Ascending aorta (tissue), 2 donors: ENCODE measurements at regions not wholly inside any gene's neighbourhood (a gene's known extent, or its start where the extent isn't known, plus 50 kb on each side); places are given as distances from the start of the nearest gene placed in this dataset.
"Not testable (repeated sequence)": the region's sequence is repeated elsewhere in the genome, so short reads cannot be mapped to it uniquely, and the experiment has no call there.

Experiments
- DNase-seq, 2 donors: peaks; one replicate each; pipeline ENCODE4 v3.0.0-alpha.2; 2019; ENCODE audit warnings: low spot score in 2 of 2
- H3K27ac ChIP-seq, 2 donors: fragments of 200-600 bp; sonication (generic); one replicate each; pipeline ENCODE4 v1.5.1; 2016 to 2017; ENCODE audit warnings: mild to moderate bottlenecking in 1 of 2
- H3K27me3 ChIP-seq: fragments of 200-600 bp; sonication (generic); one replicate; pipeline ENCODE4 v1.5.1; 2017
- H3K36me3 ChIP-seq, 2 donors: fragments of 200-600 bp; sonication (generic); one replicate each; pipeline ENCODE4 v1.5.1; 2016
- H3K4me1 ChIP-seq, 2 donors: fragments of 200-600 bp; sonication (generic); one replicate each; pipeline ENCODE4 v1.5.1; 2016 to 2017; ENCODE audit warnings: mild to moderate bottlenecking in 1 of 2
- H3K4me3 ChIP-seq, 2 donors: fragments of 200-600 bp; sonication (generic); one replicate each; pipeline ENCODE4 v1.5.1; 2016 to 2017; ENCODE audit warnings: mild to moderate bottlenecking in 1 of 2
- H3K9me3 ChIP-seq, 2 donors: fragments of 200-600 bp; sonication (generic); one replicate each; pipeline ENCODE4 v1.5.1; 2016
- CTCF ChIP-seq, 3 experiments: fragments of 200-600 bp in 2 of 3; fragments of 450-650 bp in 1 of 3; sonication (generic) in 2 of 3; IDR thresholded peaks; one replicate each; pipeline ENCODE4 v1.5.1; 2016 to 2019; ENCODE audit warnings: antibody characterized with exemption in 3 of 3, mild to moderate bottlenecking in 1 of 3, moderate library complexity in 1 of 3
- intact Hi-C: fragments of 100-400 bp; cut with DNase I; formaldehyde crosslinking; loops from one replicate; pipeline ENCODE4 v1.15.1; 2023

GRCh38 chr3:43838009-43838758 is 147.4 kb downstream of the ABHD5 start:
- Histone ChIP-seq H3K27ac (no peak overlapping the region), H3K4me1 (no peaks in the 10 kb centered on the region), H3K4me3 (no peak overlapping the region), H3K36me3 (no peaks in the 10 kb centered on the region), H3K27me3 (no peaks in the 10 kb centered on the region), H3K9me3 (peaks cover 0 to 14% of the 10 kb centered on the region in 2 donors)
- TF ChIP-seq CTCF (IDR thresholded peaks at IDR 0.05): no peak
- DNase-seq: no peak
- intact Hi-C loops: no loop called here

- H3K4me1 ChIP-seq: no peaks in the 10 kb centered on the region
- H3K4me3 ChIP-seq: no peak overlapping the region
- DNase-seq: no peak
- no peaks in the 10 kb centered on the region for H3K36me3 ChIP-seq
- TF ChIP-seq CTCF (IDR thresholded peaks at IDR 0.05): no peak
- intact Hi-C loops: no loop called here
- no peak overlapping the region for H3K27ac ChIP-seq
- H3K27me3 ChIP-seq: no peaks in the 10 kb centered on the region
- H3K9me3 ChIP-seq: peaks cover 0 to 14% of the 10 kb centered on the region in 2 donors
Observed at GRCh38 chr3:43838877-43839276, 148.1 kb downstream of the ABHD5 start.

- H3K36me3 ChIP-seq: no peaks in the 10 kb centered on the region
- intact Hi-C loops: no loop called here
Observed at GRCh38 chr3:43843386-43843785, 152.6 kb downstream of the ABHD5 start.

GRCh38 chr3:43844757-43845156 is 154.0 kb downstream of the ABHD5 start:
- TF ChIP-seq CTCF (IDR thresholded peaks at IDR 0.05): no peak
- intact Hi-C loops: no loop called here
- no peak overlapping the region for H3K4me3 ChIP-seq

More at GRCh38 chr3:43843386-43843785, 152.6 kb downstream of the ABHD5 start:
- Histone ChIP-seq H3K9me3 (peaks cover 0 to 8% of the 10 kb centered on the region in 2 donors), H3K4me1 (no peaks in the 10 kb centered on the region), H3K4me3 (no peak overlapping the region), H3K27ac (no peak overlapping the region), H3K27me3 (no peaks in the 10 kb centered on the region)
- no peak for TF ChIP-seq CTCF (IDR thresholded peaks at IDR 0.05)
- DNase-seq: no peak

GRCh38 chr3:43845553-43845952 is 154.8 kb downstream of the ABHD5 start:
- H3K4me1 ChIP-seq, intact Hi-C loops, H3K27ac ChIP-seq, H3K9me3 ChIP-seq, DNase-seq, H3K27me3 ChIP-seq, H3K4me3 ChIP-seq, H3K36me3 ChIP-seq: not testable (repeated sequence)

More at GRCh38 chr3:43844757-43845156, 154.0 kb downstream of the ABHD5 start:
- DNase-seq: no peak
- Histone ChIP-seq H3K36me3 (no peaks in the 10 kb centered on the region), H3K27ac (no peak overlapping the region), H3K4me1 (no peaks in the 10 kb centered on the region), H3K27me3 (no peaks in the 10 kb centered on the region), H3K9me3 (peaks cover 0 to 9% of the 10 kb centered on the region in 2 donors)

GRCh38 chr3:43852066-43852465 is 161.3 kb downstream of the ABHD5 start:
- intact Hi-C loops: loop anchor here (5.0 to 10.0 kb wide), 2 partner anchors 80 to 307 kb away; no protein-coding TSS in a partner anchor
- no peak for TF ChIP-seq CTCF (IDR thresholded peaks at IDR 0.05)
- Histone ChIP-seq H3K27ac (no peak overlapping the region), H3K9me3 (peaks cover 0 to 9% of the 10 kb centered on the region in 2 donors), H3K4me3 (no peak overlapping the region), H3K27me3 (no peaks in the 10 kb centered on the region), H3K4me1 (peaks cover 0 to 6% of the 10 kb centered on the region in 2 donors), H3K36me3 (no peaks in the 10 kb centered on the region)
- no peak for DNase-seq
